ENCODE measurements at regions not wholly inside any gene's neighbourhood (a gene's known extent, or its start where the extent isn't known, plus 50 kb on each side); places are given as distances from the start of the nearest gene placed in this dataset.
"Not testable (repeated sequence)": the region's sequence is repeated elsewhere in the genome, so short reads cannot be mapped to it uniquely, and the experiment has no call there.

- no peak for DNase-seq (ENCODE audit: low read depth)
- no peak for TF ChIP-seq CTCF (IDR thresholded peaks at IDR 0.05; ENCODE audit: insufficient read depth, low read depth, low read length, missing control alignments)
- no peak overlapping the region for H3K4me3 ChIP-seq (ENCODE audit: low read depth, low read length)
These were observed 84.0 kb upstream of the ZNF217 start for GRCh38 chr20:53677447-53678314.

GRCh38 chr20:53676987-53677386 is 83.3 kb upstream of the ZNF217 start:
- H3K4me3 ChIP-seq (ENCODE audit: low read depth, low read length) = no peak overlapping the region

GRCh38 chr20:53676519-53676822 is 82.8 kb upstream of the ZNF217 start:
- no peak overlapping the region for H3K4me3 ChIP-seq (ENCODE audit: low read depth, low read length)
- TF ChIP-seq CTCF (IDR thresholded peaks at IDR 0.05; ENCODE audit: insufficient read depth, low read depth, low read length, missing control alignments) = no peak
- DNase-seq (ENCODE audit: low read depth) = no peak

More at GRCh38 chr20:53676987-53677386, 83.3 kb upstream of the ZNF217 start:
- TF ChIP-seq CTCF (IDR thresholded peaks at IDR 0.05; ENCODE audit: insufficient read depth, low read depth, low read length, missing control alignments) = no peak
- no peak for DNase-seq (ENCODE audit: low read depth)

GRCh38 chr20:53672484-53673129 is 79.0 kb upstream of the ZNF217 start:
- H3K4me3 ChIP-seq (ENCODE audit: low read depth, low read length) = no peak overlapping the region
- TF ChIP-seq CTCF (IDR thresholded peaks at IDR 0.05; ENCODE audit: insufficient read depth, low read depth, low read length, missing control alignments) = no peak
- DNase-seq (ENCODE audit: low read depth) = no peak

- no peak overlapping the region for H3K4me3 ChIP-seq (ENCODE audit: low read depth, low read length)
- no peak for DNase-seq (ENCODE audit: low read depth)
- no peak for TF ChIP-seq CTCF (IDR thresholded peaks at IDR 0.05; ENCODE audit: insufficient read depth, low read depth, low read length, missing control alignments)
These were observed 77.7 kb upstream of the ZNF217 start for GRCh38 chr20:53671370-53671769.

- not testable (repeated sequence) for DNase-seq (ENCODE audit: low read depth); H3K4me3 ChIP-seq (ENCODE audit: low read depth, low read length)
These were observed 76.1 kb upstream of the ZNF217 start for GRCh38 chr20:53669517-53670313.

- TF ChIP-seq CTCF (IDR thresholded peaks at IDR 0.05; ENCODE audit: insufficient read depth, low read depth, low read length, missing control alignments) = no peak
- DNase-seq (ENCODE audit: low read depth) = no peak
- H3K4me3 ChIP-seq (ENCODE audit: low read depth, low read length) = no peak overlapping the region
These were observed 75.4 kb upstream of the ZNF217 start for GRCh38 chr20:53668992-53669391.

Data from GM12865 (cell line).